K562 (cell line): ENCODE measurements at regions not wholly inside any gene's neighbourhood (a gene's known extent, or its start where the extent isn't known, plus 50 kb on each side); places are given as distances from the start of the nearest gene placed in this dataset.

Experiments
- ATAC-seq: fragments of 200-7000 bp; cut with Tn5 transposase; 3 replicates; pipeline ENCODE4 v1.9.1; 2020; ENCODE audit warnings: moderate library complexity
- BruUV-seq: library from RNA; stranded (reverse); fragments of 400-500 nt; replicated peaks from 2 replicates; lab custom pipeline; 2021; lab: Mats Ljungman, UMichigan
- CTCF ChIA-PET: fragments of 300-600 bp; formaldehyde crosslinking; extraction: SDS; loops from one replicate; lab custom pipeline; 2021; ENCODE audit warnings: low intra/inter-chr PET ratio; lab: Yijun Ruan, JAX
- POLR2A ChIA-PET: fragments of 300-600, 350-650 bp; sonication (Branson Sonifier 250); formaldehyde crosslinking; extraction: SDS; loops from one replicate; lab custom pipeline; 2021; ENCODE audit warnings: antibody characterized with exemption, inconsistent platforms; lab: Yijun Ruan, JAX
- DNase-seq, 4 experiments: peaks; one replicate each; pipeline versions ENCODE4 v3.0.0 to v3.0.0-alpha.2; 2011 to 2018; ENCODE audit warnings: low spot score in 3 of 4, mixed read lengths in 3 of 4; ENCODE audit errors: extremely low read depth in 1 of 4
- FAIRE-seq: peaks from 2 replicates; lab custom pipeline; 2011; peaks lifted over from hg19 to GRCh38; lab: Jason Lieb, UNC
- H2AFZ ChIP-seq: 2 replicates; pipeline ENCODE4 v1.6.0; 2011; ENCODE audit warnings: low read depth, low read length, control low read depth, inconsistent platforms
- H3K27ac ChIP-seq: fragments of 200-600 bp; 3 replicates; pipeline ENCODE4 v1.8.0; 2011; ENCODE audit warnings: low read depth, mild to moderate bottlenecking, control low read depth, inconsistent platforms, low read length, moderate library complexity, mixed read lengths; ENCODE audit errors: extremely low read depth
- H3K27me3 ChIP-seq, 2 experiments: fragments of 300-600 bp in 1 of 2; 2 replicates in 1 of 2; 3 replicates in 1 of 2; pipeline versions ENCODE4 v1.6.0 to v1.8.0; 2011; ENCODE audit warnings: inconsistent platforms in 2 of 2, low read length in 2 of 2, mild to moderate bottlenecking in 1 of 2, mixed read lengths in 1 of 2, moderate library complexity in 1 of 2; ENCODE audit not compliant: control insufficient read depth in 2 of 2, insufficient read depth in 2 of 2
- H3K36me3 ChIP-seq: fragments of 300-600 bp; 3 replicates; pipeline ENCODE4 v1.8.0; 2011; ENCODE audit warnings: mild to moderate bottlenecking, low read length, inconsistent platforms; ENCODE audit not compliant: control insufficient read depth, insufficient read depth
- H3K4me1 ChIP-seq, 2 experiments: fragments of 200-600 bp in 1 of 2; replicated peaks in 1 of 2; 2 replicates in 1 of 2; 3 replicates in 1 of 2; pipeline versions ENCODE4 v1.5.1 to v1.8.0; 2011; ENCODE audit warnings: inconsistent platforms in 2 of 2, low read length in 2 of 2, mild to moderate bottlenecking in 1 of 2, mixed read lengths in 1 of 2, moderate library complexity in 1 of 2; ENCODE audit not compliant: control insufficient read depth in 2 of 2, insufficient read depth in 2 of 2
- H3K4me2 ChIP-seq: 2 replicates; pipeline ENCODE4 v1.6.1; 2011; ENCODE audit warnings: low read length, control low read depth, inconsistent platforms, mixed read lengths; ENCODE audit not compliant: insufficient read depth
- H3K4me3 ChIP-seq: fragments of 200-600 bp; sonication (generic), shearing (Covaris generic); 2 replicates; pipeline ENCODE4 v1.5.1; 2016; ENCODE audit warnings: control low read depth, inconsistent platforms
- H3K79me2 ChIP-seq: fragments of 200-600 bp; 3 replicates; pipeline ENCODE4 v1.8.0; 2011; ENCODE audit warnings: low read length, inconsistent platforms; ENCODE audit not compliant: control insufficient read depth, insufficient read depth
- H3K9ac ChIP-seq, 2 experiments: 2 replicates each; pipeline versions ENCODE4 v1.6.0 to v1.6.1; 2011; ENCODE audit warnings: low read depth in 2 of 2, low read length in 2 of 2, control low read depth in 1 of 2, inconsistent platforms in 1 of 2, mild to moderate bottlenecking in 1 of 2, mixed read lengths in 1 of 2; ENCODE audit not compliant: insufficient read depth in 1 of 2
- H3K9me1 ChIP-seq: one replicate; pipeline ENCODE4 v1.6.0; 2011; ENCODE audit warnings: inconsistent platforms, mild to moderate bottlenecking, low read length, moderate library complexity; ENCODE audit not compliant: control insufficient read depth, insufficient read depth
- H3K9me3 ChIP-seq: replicated peaks from 2 replicates; pipeline ENCODE4 v1.5.1; 2011; ENCODE audit warnings: low read depth, low read length, inconsistent platforms; ENCODE audit not compliant: control insufficient read depth, insufficient read depth
- H4K20me1 ChIP-seq: replicated peaks from 2 replicates; pipeline ENCODE4 v1.6.1; 2011; ENCODE audit warnings: low read length, inconsistent platforms, mixed read lengths; ENCODE audit not compliant: control insufficient read depth, insufficient read depth
- CHD1 ChIP-seq: fragments of 200-600 bp; sonication (generic); IDR thresholded peaks from one replicate; pipeline ENCODE4 v1.6.1; 2012; ENCODE audit warnings: mild to moderate bottlenecking, moderate library complexity, low read length, inconsistent platforms
- MEF2A ChIP-seq: IDR thresholded peaks from 2 replicates; pipeline ENCODE4 v1.6.1; 2011; ENCODE audit warnings: low read depth, mild to moderate bottlenecking, low read length, moderate library complexity; ENCODE audit not compliant: control insufficient read depth
- SAFB ChIP-seq: fragments of 200-400 bp; formaldehyde crosslinking; IDR thresholded peaks from 2 replicates; pipeline ENCODE4 v1.6.1; 2017; ENCODE audit warnings: low read depth, low read length, borderline replicate concordance
- SMARCE1 ChIP-seq: fragments of 450-650 bp; IDR thresholded peaks from 2 replicates; pipeline ENCODE4 v1.7.1; 2016; ENCODE audit warnings: mild to moderate bottlenecking
- SP1 ChIP-seq: sonication (generic); formaldehyde crosslinking; IDR thresholded peaks from 2 replicates; pipeline ENCODE4 v1.8.1; 2022; ENCODE audit warnings: mild to moderate bottlenecking, missing genetic modification reagents
- ZNF324 ChIP-seq: fragments of 250-450 bp; sonication (Bioruptor Pico); IDR thresholded peaks from 2 replicates; pipeline ENCODE4 v1.4.0; 2020; ENCODE audit warnings: mild to moderate bottlenecking
- ZNF695 ChIP-seq: fragments of 450-650 bp; formaldehyde crosslinking; IDR thresholded peaks from 2 replicates; pipeline ENCODE4 v1.4.0; 2020; ENCODE audit warnings: mild to moderate bottlenecking, moderate library complexity
- in situ Hi-C: fragments of 300-500 bp; cut with MboI; formaldehyde crosslinking; loops from 4 replicates; pipeline ENCODE4 v1.15.0; 2018; ENCODE audit warnings: inconsistent platforms, mixed read lengths
- intact Hi-C: fragments of 100-400 bp; cut with micrococcal nuclease; formaldehyde crosslinking; loops from 2 replicates; pipeline ENCODE4 v1.14.2; 2022
- TF ChIP-seq, protein P1 (sequence below): sonication (generic); formaldehyde crosslinking; IDR thresholded peaks from 2 replicates; pipeline ENCODE4 v1.8.0; 2022; ENCODE audit warnings: missing genetic modification reagents, mild to moderate bottlenecking, borderline replicate concordance
- TF ChIP-seq, protein P2 (sequence below), 2 experiments: fragments of 450-650 bp; IDR thresholded peaks; 2 replicates each; pipeline ENCODE4 v1.6.1; 2016
- TF ChIP-seq, protein P3 (sequence below): fragments of 250-450 bp; sonication (Bioruptor Pico); IDR thresholded peaks from 2 replicates; pipeline ENCODE4 v1.4.0; 2020; ENCODE audit warnings: mild to moderate bottlenecking, moderate library complexity
- TF ChIP-seq, protein P4 (sequence below): fragments of 250-450 bp; sonication (Bioruptor Pico); IDR thresholded peaks from 2 replicates; pipeline ENCODE4 v1.5.0; 2021

DNA sequence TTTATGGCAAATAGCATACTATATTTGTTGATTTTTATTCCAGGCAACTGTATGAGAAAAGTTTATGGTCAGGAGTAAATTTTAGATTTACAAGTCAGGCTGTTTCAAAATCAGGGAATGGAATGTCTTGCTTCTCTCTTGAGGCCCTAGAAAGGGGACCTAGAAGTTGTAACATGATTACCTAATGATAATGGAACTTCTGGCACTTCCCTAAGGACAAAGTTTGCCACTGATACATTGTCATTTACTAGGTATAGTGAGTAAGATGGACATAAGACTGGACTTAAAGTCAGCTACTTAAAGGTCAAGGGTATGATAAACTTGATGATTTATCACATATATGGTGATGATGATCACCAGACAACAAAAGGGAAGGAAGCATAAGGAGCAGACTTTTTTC, 103.3 kb upstream of the VRK2 start:
- ChIA-PET CTCF (no interaction called here), POLR2A (no interaction called here)
- BruUV-seq: no TSS peak
- intact Hi-C loops: no loop called here
- no peaks in the 10 kb centered on the region for H3K4me1 ChIP-seq
- H3K79me2 ChIP-seq: no peaks in the 10 kb centered on the region
- no peaks in the 10 kb centered on the region for H3K9me3 ChIP-seq
- no peak overlapping the region for H3K9ac ChIP-seq
- no peak overlapping the region for H3K4me2 ChIP-seq
- H3K36me3 ChIP-seq: no peaks in the 10 kb centered on the region
- no peaks in the 10 kb centered on the region for H3K9me1 ChIP-seq
- no peak overlapping the region for H2AFZ ChIP-seq
- FAIRE-seq (no peak), DNase-seq (no peak), ATAC-seq (no peak)
- H3K27me3 ChIP-seq: no peaks in the 10 kb centered on the region
- no peak overlapping the region for H3K27ac ChIP-seq
- H3K4me3 ChIP-seq: no peak overlapping the region
- no peaks in the 10 kb centered on the region for H4K20me1 ChIP-seq
- in situ Hi-C loops: no loop called here
- TF ChIP-seq SAFB: no peak
- TF ChIP-seq, protein P1, sequence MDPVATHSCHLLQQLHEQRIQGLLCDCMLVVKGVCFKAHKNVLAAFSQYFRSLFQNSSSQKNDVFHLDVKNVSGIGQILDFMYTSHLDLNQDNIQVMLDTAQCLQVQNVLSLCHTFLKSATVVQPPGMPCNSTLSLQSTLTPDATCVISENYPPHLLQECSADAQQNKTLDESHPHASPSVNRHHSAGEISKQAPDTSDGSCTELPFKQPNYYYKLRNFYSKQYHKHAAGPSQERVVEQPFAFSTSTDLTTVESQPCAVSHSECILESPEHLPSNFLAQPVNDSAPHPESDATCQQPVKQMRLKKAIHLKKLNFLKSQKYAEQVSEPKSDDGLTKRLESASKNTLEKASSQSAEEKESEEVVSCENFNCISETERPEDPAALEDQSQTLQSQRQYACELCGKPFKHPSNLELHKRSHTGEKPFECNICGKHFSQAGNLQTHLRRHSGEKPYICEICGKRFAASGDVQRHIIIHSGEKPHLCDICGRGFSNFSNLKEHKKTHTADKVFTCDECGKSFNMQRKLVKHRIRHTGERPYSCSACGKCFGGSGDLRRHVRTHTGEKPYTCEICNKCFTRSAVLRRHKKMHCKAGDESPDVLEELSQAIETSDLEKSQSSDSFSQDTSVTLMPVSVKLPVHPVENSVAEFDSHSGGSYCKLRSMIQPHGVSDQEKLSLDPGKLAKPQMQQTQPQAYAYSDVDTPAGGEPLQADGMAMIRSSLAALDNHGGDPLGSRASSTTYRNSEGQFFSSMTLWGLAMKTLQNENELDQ: no peak
- TF ChIP-seq SP1 (CRISPR knock-in tag): no peak
- TF ChIP-seq CHD1: no peak
- no peak for TF ChIP-seq ZNF324 (CRISPR knock-in tag)
- no peak for TF ChIP-seq SMARCE1
- TF ChIP-seq, protein P2, sequence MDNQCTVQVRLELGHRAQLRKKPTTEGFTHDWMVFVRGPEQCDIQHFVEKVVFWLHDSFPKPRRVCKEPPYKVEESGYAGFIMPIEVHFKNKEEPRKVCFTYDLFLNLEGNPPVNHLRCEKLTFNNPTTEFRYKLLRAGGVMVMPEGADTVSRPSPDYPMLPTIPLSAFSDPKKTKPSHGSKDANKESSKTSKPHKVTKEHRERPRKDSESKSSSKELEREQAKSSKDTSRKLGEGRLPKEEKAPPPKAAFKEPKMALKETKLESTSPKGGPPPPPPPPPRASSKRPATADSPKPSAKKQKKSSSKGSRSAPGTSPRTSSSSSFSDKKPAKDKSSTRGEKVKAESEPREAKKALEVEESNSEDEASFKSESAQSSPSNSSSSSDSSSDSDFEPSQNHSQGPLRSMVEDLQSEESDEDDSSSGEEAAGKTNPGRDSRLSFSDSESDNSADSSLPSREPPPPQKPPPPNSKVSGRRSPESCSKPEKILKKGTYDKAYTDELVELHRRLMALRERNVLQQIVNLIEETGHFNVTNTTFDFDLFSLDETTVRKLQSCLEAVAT (IDR thresholded peaks at IDR 0.05): no peak
- TF ChIP-seq ZNF695 (CRISPR knock-in tag): no peak
- TF ChIP-seq, protein P3, sequence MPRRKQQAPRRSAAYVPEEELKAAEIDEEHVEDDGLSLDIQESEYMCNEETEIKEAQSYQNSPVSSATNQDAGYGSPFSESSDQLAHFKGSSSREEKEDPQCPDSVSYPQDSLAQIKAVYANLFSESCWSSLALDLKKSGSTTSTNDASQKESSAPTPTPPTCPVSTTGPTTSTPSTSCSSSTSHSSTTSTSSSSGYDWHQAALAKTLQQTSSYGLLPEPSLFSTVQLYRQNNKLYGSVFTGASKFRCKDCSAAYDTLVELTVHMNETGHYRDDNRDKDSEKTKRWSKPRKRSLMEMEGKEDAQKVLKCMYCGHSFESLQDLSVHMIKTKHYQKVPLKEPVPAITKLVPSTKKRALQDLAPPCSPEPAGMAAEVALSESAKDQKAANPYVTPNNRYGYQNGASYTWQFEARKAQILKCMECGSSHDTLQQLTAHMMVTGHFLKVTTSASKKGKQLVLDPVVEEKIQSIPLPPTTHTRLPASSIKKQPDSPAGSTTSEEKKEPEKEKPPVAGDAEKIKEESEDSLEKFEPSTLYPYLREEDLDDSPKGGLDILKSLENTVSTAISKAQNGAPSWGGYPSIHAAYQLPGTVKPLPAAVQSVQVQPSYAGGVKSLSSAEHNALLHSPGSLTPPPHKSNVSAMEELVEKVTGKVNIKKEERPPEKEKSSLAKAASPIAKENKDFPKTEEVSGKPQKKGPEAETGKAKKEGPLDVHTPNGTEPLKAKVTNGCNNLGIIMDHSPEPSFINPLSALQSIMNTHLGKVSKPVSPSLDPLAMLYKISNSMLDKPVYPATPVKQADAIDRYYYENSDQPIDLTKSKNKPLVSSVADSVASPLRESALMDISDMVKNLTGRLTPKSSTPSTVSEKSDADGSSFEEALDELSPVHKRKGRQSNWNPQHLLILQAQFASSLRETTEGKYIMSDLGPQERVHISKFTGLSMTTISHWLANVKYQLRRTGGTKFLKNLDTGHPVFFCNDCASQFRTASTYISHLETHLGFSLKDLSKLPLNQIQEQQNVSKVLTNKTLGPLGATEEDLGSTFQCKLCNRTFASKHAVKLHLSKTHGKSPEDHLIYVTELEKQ (CRISPR knock-in tag): no peak
- no peak for TF ChIP-seq MEF2A
- TF ChIP-seq, protein P4, sequence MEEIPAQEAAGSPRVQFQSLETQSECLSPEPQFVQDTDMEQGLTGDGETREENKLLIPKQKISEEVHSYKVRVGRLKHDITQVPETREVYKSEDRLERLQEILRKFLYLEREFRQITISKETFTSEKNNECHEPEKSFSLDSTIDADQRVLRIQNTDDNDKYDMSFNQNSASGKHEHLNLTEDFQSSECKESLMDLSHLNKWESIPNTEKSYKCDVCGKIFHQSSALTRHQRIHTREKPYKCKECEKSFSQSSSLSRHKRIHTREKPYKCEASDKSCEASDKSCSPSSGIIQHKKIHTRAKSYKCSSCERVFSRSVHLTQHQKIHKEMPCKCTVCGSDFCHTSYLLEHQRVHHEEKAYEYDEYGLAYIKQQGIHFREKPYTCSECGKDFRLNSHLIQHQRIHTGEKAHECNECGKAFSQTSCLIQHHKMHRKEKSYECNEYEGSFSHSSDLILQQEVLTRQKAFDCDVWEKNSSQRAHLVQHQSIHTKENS (CRISPR knock-in tag): no peak
